Osteoblast (primary cell): ENCODE measurements at regions not wholly inside any gene's neighbourhood (a gene's known extent, or its start where the extent isn't known, plus 50 kb on each side); places are given as distances from the start of the nearest gene placed in this dataset.
A peak's percentile ranks its signal among the peaks of the same experiment; 100 is the strongest.

ENCODE experiments used
- DNase-seq: peaks from one replicate; pipeline ENCODE4 v3.0.0; 2011; ENCODE audit warnings: low spot score, mixed read lengths; ENCODE audit not compliant: insufficient read length; ENCODE audit errors: missing footprints
- H2AFZ ChIP-seq: 2 replicates; pipeline ENCODE4 v1.6.0; 2011; ENCODE audit warnings: mild to moderate bottlenecking, low read length
- H3K27ac ChIP-seq: 2 replicates; pipeline ENCODE4 v1.5.1; 2011; ENCODE audit warnings: mild to moderate bottlenecking, low read depth, low read length, moderate library complexity
- H3K27me3 ChIP-seq: 2 replicates; pipeline ENCODE4 v1.6.0; 2012; ENCODE audit warnings: mild to moderate bottlenecking, control low read depth, inconsistent platforms, low read length, moderate library complexity; ENCODE audit not compliant: insufficient read depth
- H3K36me3 ChIP-seq: 2 replicates; pipeline ENCODE4 v1.5.1; 2011; ENCODE audit warnings: mild to moderate bottlenecking, low read length, control low read depth, moderate library complexity; ENCODE audit not compliant: insufficient read depth
- H3K4me1 ChIP-seq: 2 replicates; pipeline ENCODE4 v1.5.1; 2011; ENCODE audit warnings: mild to moderate bottlenecking, low read length, control low read depth, moderate library complexity; ENCODE audit not compliant: insufficient read depth
- H3K4me2 ChIP-seq: 2 replicates; pipeline ENCODE4 v1.6.0; 2011; ENCODE audit warnings: mild to moderate bottlenecking, low read length; ENCODE audit not compliant: insufficient read depth
- H3K4me3 ChIP-seq: fragments of 200-600 bp; sonication (generic); 3 replicates; pipeline ENCODE4 v1.5.1; 2012; ENCODE audit warnings: mild to moderate bottlenecking, low read length, inconsistent platforms; ENCODE audit not compliant: insufficient read depth
- H3K79me2 ChIP-seq: 2 replicates; pipeline ENCODE4 v1.6.0; 2012; ENCODE audit warnings: mild to moderate bottlenecking, low read length, control low read depth, inconsistent platforms; ENCODE audit not compliant: insufficient read depth
- H3K9me3 ChIP-seq: 2 replicates; pipeline ENCODE4 v1.5.1; 2011; ENCODE audit warnings: low read depth, low read length, control low read depth
- H4K20me1 ChIP-seq: 2 replicates; pipeline ENCODE4 v1.6.0; 2012; ENCODE audit warnings: mild to moderate bottlenecking, low read length, control low read depth; ENCODE audit not compliant: insufficient read depth
- CTCF ChIP-seq: IDR thresholded peaks from 2 replicates; pipeline ENCODE4 v1.5.1; 2011; ENCODE audit warnings: mild to moderate bottlenecking, low read depth, low read length, moderate library complexity; ENCODE audit errors: extremely low read depth

- no peaks in the 10 kb centered on the region for H3K9me3 ChIP-seq
- H3K27ac ChIP-seq = peak overlapping the region; percentile 19
- no peaks in the 10 kb centered on the region for H4K20me1 ChIP-seq
- TF ChIP-seq CTCF = no peak
- peaks cover 23% of the 10 kb centered on the region for H3K79me2 ChIP-seq
- peak; percentile 73 for DNase-seq
- no peaks in the 10 kb centered on the region for H3K27me3 ChIP-seq
- peaks cover 83% of the 10 kb centered on the region for H3K36me3 ChIP-seq
- H3K4me3 ChIP-seq = no peak overlapping the region
- peaks cover 42% of the 10 kb centered on the region for H3K4me1 ChIP-seq
- no peak overlapping the region for H3K4me2 ChIP-seq
- no peak overlapping the region for H2AFZ ChIP-seq
Measured at GRCh38 chr14:71728386-71728785, 203.8 kb upstream of the RGS6 start.

- Histone ChIP-seq H2AFZ (no peak overlapping the region), H3K36me3 (peaks cover 85% of the 10 kb centered on the region), H3K27me3 (no peaks in the 10 kb centered on the region), H3K27ac (peak overlapping the region; percentile 52), H3K9me3 (no peaks in the 10 kb centered on the region), H4K20me1 (no peaks in the 10 kb centered on the region), H3K4me1 (peaks cover 47% of the 10 kb centered on the region), H3K79me2 (peaks cover 16% of the 10 kb centered on the region), H3K4me3 (no peak overlapping the region), H3K4me2 (no peak overlapping the region)
- DNase-seq = no peak
- no peak for TF ChIP-seq CTCF
Measured at GRCh38 chr14:71729596-71729995, 202.6 kb upstream of the RGS6 start.

GRCh38 chr14:71730471-71730870, 201.8 kb upstream of the RGS6 start:
- peaks cover 85% of the 10 kb centered on the region for H3K36me3 ChIP-seq
- H3K4me1 ChIP-seq = peaks cover 39% of the 10 kb centered on the region
- no peak overlapping the region for H3K4me3 ChIP-seq
- no peak overlapping the region for H3K4me2 ChIP-seq
- H3K79me2 ChIP-seq = peaks cover 12% of the 10 kb centered on the region
- no peak for TF ChIP-seq CTCF
- no peaks in the 10 kb centered on the region for H3K27me3 ChIP-seq
- no peak for DNase-seq
- peak overlapping the region; percentile 52 for H3K27ac ChIP-seq
- no peak overlapping the region for H2AFZ ChIP-seq
- H4K20me1 ChIP-seq = no peaks in the 10 kb centered on the region
- H3K9me3 ChIP-seq = no peaks in the 10 kb centered on the region

- peaks cover 33% of the 10 kb centered on the region for H3K4me1 ChIP-seq
- H3K4me2 ChIP-seq = no peak overlapping the region
- peaks cover 87% of the 10 kb centered on the region for H3K36me3 ChIP-seq
- peak overlapping the region; percentile 52 for H3K27ac ChIP-seq
- H3K79me2 ChIP-seq = peaks cover 12% of the 10 kb centered on the region
- no peak overlapping the region for H2AFZ ChIP-seq
- no peak for DNase-seq
- no peaks in the 10 kb centered on the region for H3K27me3 ChIP-seq
- H3K9me3 ChIP-seq = no peaks in the 10 kb centered on the region
- TF ChIP-seq CTCF = no peak
- no peaks in the 10 kb centered on the region for H4K20me1 ChIP-seq
- no peak overlapping the region for H3K4me3 ChIP-seq
Measured at GRCh38 chr14:71731096-71731495, 201.1 kb upstream of the RGS6 start.
